ENCODE measurements at regions not wholly inside any gene's neighbourhood (a gene's known extent, or its start where the extent isn't known, plus 50 kb on each side); places are given as distances from the start of the nearest gene placed in this dataset.

DNA sequence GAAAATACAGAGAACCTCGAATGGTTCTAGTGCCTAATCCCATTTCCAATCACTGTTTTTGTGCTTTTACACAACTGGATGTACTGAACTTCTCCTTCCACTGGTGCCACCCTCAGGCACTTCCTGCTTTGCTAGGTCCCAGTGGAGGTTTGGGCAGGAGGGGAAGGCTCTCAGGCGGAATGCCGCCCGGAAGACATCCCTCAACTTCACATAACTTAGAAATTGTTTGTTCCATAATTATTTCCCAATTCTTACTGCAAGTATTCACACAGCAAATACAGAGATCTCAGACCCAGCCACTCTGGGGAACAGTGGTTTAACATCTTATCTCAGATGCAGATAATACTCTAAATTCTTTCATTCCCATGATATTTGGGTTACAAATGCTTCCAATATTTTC is 195.7 kb upstream of the IPO5 start:
- TF ChIP-seq, protein P1, sequence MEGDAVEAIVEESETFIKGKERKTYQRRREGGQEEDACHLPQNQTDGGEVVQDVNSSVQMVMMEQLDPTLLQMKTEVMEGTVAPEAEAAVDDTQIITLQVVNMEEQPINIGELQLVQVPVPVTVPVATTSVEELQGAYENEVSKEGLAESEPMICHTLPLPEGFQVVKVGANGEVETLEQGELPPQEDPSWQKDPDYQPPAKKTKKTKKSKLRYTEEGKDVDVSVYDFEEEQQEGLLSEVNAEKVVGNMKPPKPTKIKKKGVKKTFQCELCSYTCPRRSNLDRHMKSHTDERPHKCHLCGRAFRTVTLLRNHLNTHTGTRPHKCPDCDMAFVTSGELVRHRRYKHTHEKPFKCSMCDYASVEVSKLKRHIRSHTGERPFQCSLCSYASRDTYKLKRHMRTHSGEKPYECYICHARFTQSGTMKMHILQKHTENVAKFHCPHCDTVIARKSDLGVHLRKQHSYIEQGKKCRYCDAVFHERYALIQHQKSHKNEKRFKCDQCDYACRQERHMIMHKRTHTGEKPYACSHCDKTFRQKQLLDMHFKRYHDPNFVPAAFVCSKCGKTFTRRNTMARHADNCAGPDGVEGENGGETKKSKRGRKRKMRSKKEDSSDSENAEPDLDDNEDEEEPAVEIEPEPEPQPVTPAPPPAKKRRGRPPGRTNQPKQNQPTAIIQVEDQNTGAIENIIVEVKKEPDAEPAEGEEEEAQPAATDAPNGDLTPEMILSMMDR (IDR thresholded peaks at IDR 0.05) = no peak
- no peak for TF ChIP-seq EZH2 (IDR thresholded peaks at IDR 0.05; ENCODE audit: borderline replicate concordance, insufficient read depth, low read depth, low read length, poor library complexity, severe bottlenecking)

All from B cell (primary cell).